ENCODE measurements at regions not wholly inside any gene's neighbourhood (a gene's known extent, or its start where the extent isn't known, plus 50 kb on each side); places are given as distances from the start of the nearest gene placed in this dataset.

- H3K9me3 ChIP-seq (ENCODE audit: control insufficient read depth in 1 of 2, insufficient read depth in 1 of 2, low read depth in 1 of 2, low read length in 2 of 2), result no peaks in the 10 kb centered on the region
- H3K9ac ChIP-seq (ENCODE audit: low read length), result no peak overlapping the region
- DNase-seq (ENCODE audit: low read depth, low spot score) (no peak), ATAC-seq (no peak)
- no peaks in the 10 kb centered on the region for H3K79me2 ChIP-seq (ENCODE audit: insufficient read depth, low read length)
- ChIA-PET POLR2A (no interaction called here), RAD21 (ENCODE audit: low non-redundant PET in 1 of 2, low total read pairs in 2 of 2, uncharacterized antibody in 2 of 2, unreplicated experiment in 2 of 2) (no interaction called here), CTCF (no interaction called here)
- H3K4me2 ChIP-seq (ENCODE audit: low read length), result peak overlapping the region; percentile 10; the same call in 1 of the 2 replicates
- H3K9me2 ChIP-seq (ENCODE audit: insufficient read depth), result no peaks in the 10 kb centered on the region
- intact Hi-C loops (cut with micrococcal nuclease), result no loop called here
- H2AFZ ChIP-seq (ENCODE audit: low read depth, low read length, poor library complexity, severe bottlenecking), result no peak overlapping the region
- H3K4me3 ChIP-seq (replicated peaks in 1 of 2; ENCODE audit: low read depth in 1 of 2, low read length in 2 of 2), result no peak overlapping the region
- no peak for TF ChIP-seq EZH2 (IDR thresholded peaks at IDR 0.05)
- TF ChIP-seq SP1 (IDR thresholded peaks at IDR 0.05; ENCODE audit: low read depth), result no peak
- TF ChIP-seq ELF1 (IDR thresholded peaks at IDR 0.05; ENCODE audit: borderline replicate concordance, low read depth), result no peak
- TF ChIP-seq TCF7L2 (IDR thresholded peaks at IDR 0.05; ENCODE audit: borderline replicate concordance, extremely low read depth, insufficient read depth, insufficient read length), result no peak
- TF ChIP-seq ZBTB33 (IDR thresholded peaks at IDR 0.05; ENCODE audit: extremely low read depth, insufficient replicate concordance, low read length), result no peak
- no peak for TF ChIP-seq POLR2AphosphoS5 (IDR thresholded peaks at IDR 0.05; ENCODE audit: low read depth, low read length)
- TF ChIP-seq MAX (IDR thresholded peaks at IDR 0.05), result no peak
- TF ChIP-seq POLR2A (IDR thresholded peaks at IDR 0.05; ENCODE audit: borderline replicate concordance, extremely low read depth, insufficient read depth, insufficient read length), result no peak
- TF ChIP-seq ZNF274 (IDR thresholded peaks at IDR 0.05; ENCODE audit: low read depth, low read length), result no peak
- no peak for TF ChIP-seq SRF (IDR thresholded peaks at IDR 0.05; ENCODE audit: low read depth)
- TF ChIP-seq RAD21 (IDR thresholded peaks at IDR 0.05; ENCODE audit: low read depth), result no peak
- no peak for TF ChIP-seq SIN3A (IDR thresholded peaks at IDR 0.05; ENCODE audit: low read depth)
- peaks cover 9% of the 10 kb centered on the region; the same call in 1 of the 2 replicates for H3K27me3 ChIP-seq (ENCODE audit: insufficient read depth, low read length)
- no TSS peak for BruUV-seq (replicated peaks)
- no peaks in the 10 kb centered on the region for H4K20me1 ChIP-seq (ENCODE audit: insufficient read depth)
- no peaks in the 10 kb centered on the region for H3K36me3 ChIP-seq (ENCODE audit: control insufficient read depth in 1 of 2, insufficient read depth in 2 of 2, low read length in 2 of 2)
- H3K4me1 ChIP-seq (ENCODE audit: control insufficient read depth in 1 of 2, insufficient read depth in 2 of 2, low read length in 2 of 2), result peaks cover 0 to 11% of the 10 kb centered on the region in 2 experiments; a peak in 2 of 4 replicates
- no peak overlapping the region for H3K27ac ChIP-seq (ENCODE audit: low read depth, low read length)
Measured at GRCh38 chr1:38603907-38604306, 255.7 kb downstream of the RRAGC start.
